PC-9 (cell line): ENCODE measurements at regions not wholly inside any gene's neighbourhood (a gene's known extent, or its start where the extent isn't known, plus 50 kb on each side); places are given as distances from the start of the nearest gene placed in this dataset.

Experiments used
- EZH2 ChIP-seq: fragments of 200-600 bp; sonication (generic); IDR thresholded peaks from 2 replicates; pipeline ENCODE4 v1.8.0; 2017; ENCODE audit warnings: antibody characterized with exemption, low read depth
- TF ChIP-seq, protein P1 (sequence below): fragments of 200-600 bp; sonication (generic); conservative IDR thresholded peaks from 2 replicates; pipeline ENCODE4 v1.6.1; 2017; ENCODE audit warnings: mixed run types, antibody characterized with exemption, mild to moderate bottlenecking, moderate library complexity

DNA sequence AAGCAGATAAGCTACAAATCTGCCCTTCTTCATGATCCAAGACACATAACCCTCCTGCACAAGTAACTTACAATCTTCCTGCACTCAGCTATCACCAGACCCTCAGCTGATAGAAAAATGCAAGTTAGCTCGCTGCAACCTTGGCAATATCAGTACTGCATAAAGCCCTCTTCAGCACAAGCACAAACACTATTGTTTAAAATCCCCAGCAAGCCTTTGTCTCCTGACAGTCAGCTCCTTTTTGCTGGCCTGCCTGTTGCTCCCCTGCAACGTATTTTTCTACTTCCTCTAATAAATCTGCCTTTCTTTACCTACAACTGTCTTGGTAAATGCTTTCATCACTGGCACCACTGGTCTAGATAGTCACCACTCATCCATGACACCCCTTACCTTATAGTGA, 59.8 kb downstream of the BAMBI start:
- TF ChIP-seq, protein P1, sequence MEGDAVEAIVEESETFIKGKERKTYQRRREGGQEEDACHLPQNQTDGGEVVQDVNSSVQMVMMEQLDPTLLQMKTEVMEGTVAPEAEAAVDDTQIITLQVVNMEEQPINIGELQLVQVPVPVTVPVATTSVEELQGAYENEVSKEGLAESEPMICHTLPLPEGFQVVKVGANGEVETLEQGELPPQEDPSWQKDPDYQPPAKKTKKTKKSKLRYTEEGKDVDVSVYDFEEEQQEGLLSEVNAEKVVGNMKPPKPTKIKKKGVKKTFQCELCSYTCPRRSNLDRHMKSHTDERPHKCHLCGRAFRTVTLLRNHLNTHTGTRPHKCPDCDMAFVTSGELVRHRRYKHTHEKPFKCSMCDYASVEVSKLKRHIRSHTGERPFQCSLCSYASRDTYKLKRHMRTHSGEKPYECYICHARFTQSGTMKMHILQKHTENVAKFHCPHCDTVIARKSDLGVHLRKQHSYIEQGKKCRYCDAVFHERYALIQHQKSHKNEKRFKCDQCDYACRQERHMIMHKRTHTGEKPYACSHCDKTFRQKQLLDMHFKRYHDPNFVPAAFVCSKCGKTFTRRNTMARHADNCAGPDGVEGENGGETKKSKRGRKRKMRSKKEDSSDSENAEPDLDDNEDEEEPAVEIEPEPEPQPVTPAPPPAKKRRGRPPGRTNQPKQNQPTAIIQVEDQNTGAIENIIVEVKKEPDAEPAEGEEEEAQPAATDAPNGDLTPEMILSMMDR: no peak
- TF ChIP-seq EZH2: no peak
